GM23248 (cell line): ENCODE measurements at regions not wholly inside any gene's neighbourhood (a gene's known extent, or its start where the extent isn't known, plus 50 kb on each side); places are given as distances from the start of the nearest gene placed in this dataset.

Source experiments
- DNase-seq: peaks from one replicate; pipeline ENCODE4 v3.0.0-alpha.2; 2015
- H2AFZ ChIP-seq: fragments of 200-600 bp; sonication (generic); 2 replicates; pipeline ENCODE4 v1.6.1; 2016; ENCODE audit warnings: antibody characterized with exemption
- H3F3A ChIP-seq: fragments of 200-600 bp; sonication (generic); 2 replicates; pipeline ENCODE4 v1.6.1; 2016; ENCODE audit warnings: mild to moderate bottlenecking, antibody characterized with exemption, mixed run types; ENCODE audit not compliant: insufficient read depth
- H3K27ac ChIP-seq: fragments of 200-600 bp; sonication (generic); 2 replicates; pipeline ENCODE4 v1.5.1; 2016; ENCODE audit warnings: mild to moderate bottlenecking
- H3K27me3 ChIP-seq: fragments of 200-600 bp; sonication (generic); replicated peaks from 2 replicates; pipeline ENCODE4 v1.6.1; 2016; ENCODE audit warnings: mild to moderate bottlenecking; ENCODE audit not compliant: insufficient read depth
- H3K36me3 ChIP-seq: fragments of 200-600 bp; sonication (generic); 2 replicates; pipeline ENCODE4 v1.6.1; 2016; ENCODE audit warnings: low read depth, mild to moderate bottlenecking
- H3K4me1 ChIP-seq: fragments of 200-600 bp; sonication (generic); 2 replicates; pipeline ENCODE4 v1.6.1; 2016; ENCODE audit warnings: mild to moderate bottlenecking; ENCODE audit not compliant: insufficient read depth
- H3K4me2 ChIP-seq: fragments of 200-600 bp; sonication (generic); one replicate; pipeline ENCODE4 v1.6.1; 2016; ENCODE audit warnings: mild to moderate bottlenecking; ENCODE audit not compliant: unreplicated experiment
- H3K4me3 ChIP-seq: fragments of 200-600 bp; sonication (generic); 2 replicates; pipeline ENCODE4 v1.5.1; 2016; ENCODE audit warnings: mild to moderate bottlenecking
- H3K79me2 ChIP-seq: fragments of 200-600 bp; sonication (generic); 2 replicates; pipeline ENCODE4 v1.6.1; 2016; ENCODE audit warnings: mild to moderate bottlenecking; ENCODE audit not compliant: insufficient read depth
- H3K9ac ChIP-seq: fragments of 200-600 bp; sonication (generic); 2 replicates; pipeline ENCODE4 v1.6.1; 2016; ENCODE audit warnings: mild to moderate bottlenecking
- H3K9me2 ChIP-seq: fragments of 200-600 bp; sonication (generic); 2 replicates; pipeline ENCODE4 v1.6.1; 2016; ENCODE audit warnings: mixed run types, mild to moderate bottlenecking, moderate library complexity; ENCODE audit not compliant: insufficient read depth
- H3K9me3 ChIP-seq: fragments of 200-600 bp; sonication (generic); one replicate; pipeline ENCODE4 v1.6.1; 2017; ENCODE audit warnings: low read depth
- H4K20me1 ChIP-seq: fragments of 200-600 bp; sonication (generic); 2 replicates; pipeline ENCODE4 v1.6.0; 2016; ENCODE audit not compliant: insufficient read depth
- EZH2 ChIP-seq: fragments of 200-600 bp; sonication (generic); IDR thresholded peaks from 2 replicates; pipeline ENCODE4 v1.6.1; 2018; ENCODE audit warnings: antibody characterized with exemption, mild to moderate bottlenecking; ENCODE audit not compliant: insufficient read depth, poor library complexity, severe bottlenecking
- EZH2phosphoT487 ChIP-seq: fragments of 200-600 bp; sonication (generic); IDR thresholded peaks from 2 replicates; pipeline ENCODE4 v1.6.1; 2018; ENCODE audit warnings: antibody characterized with exemption, moderate library complexity, mild to moderate bottlenecking, low read depth; ENCODE audit not compliant: insufficient read depth
- WGBS, 2 experiments: methylation state at CpG; one replicate each; pipeline ENCODE4 v1.1.6; 2015 to 2017; ENCODE audit warnings: low lambda C conversion rate in 2 of 2, low coverage in 1 of 2; ENCODE audit errors: missing lambda C conversion rate in 2 of 2; 5-methylcytosine and 5-hydroxymethylcytosine counted together
- in situ Hi-C: fragments of 300-500 bp; cut with MboI; formaldehyde crosslinking; loops from 2 replicates; pipeline ENCODE4 v1.15.0; 2020

DNA sequence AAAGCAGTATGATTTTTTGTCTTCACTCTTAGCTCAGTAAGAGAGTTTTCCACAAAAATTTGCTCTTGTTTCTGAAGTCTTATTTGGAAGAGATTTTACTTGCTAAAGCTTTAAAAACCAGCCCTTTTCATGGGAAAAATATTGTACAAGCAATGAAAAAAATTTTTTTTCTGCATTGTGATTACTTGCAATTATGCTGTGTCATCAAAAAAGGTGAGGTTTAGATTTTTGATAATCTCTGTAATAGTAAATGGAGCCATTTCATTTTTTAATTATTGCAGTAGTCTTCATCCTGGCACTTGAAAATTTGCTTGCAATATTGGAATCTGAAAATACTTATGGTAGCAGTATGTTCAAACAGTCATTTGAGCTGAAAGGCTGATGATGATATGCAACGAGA, 447.4 kb downstream of the SH2D4B start:
- WGBS, 2 experiments: 7 to 8% methylated on average over 1 of the region's 1 CpG
- H3K4me3 ChIP-seq: no peak overlapping the region
- H3K4me2 ChIP-seq: no peak overlapping the region
- no peaks in the 10 kb centered on the region for H3K79me2 ChIP-seq
- H3K27ac ChIP-seq: no peak overlapping the region
- no peak for DNase-seq
- no peak overlapping the region for H3K9ac ChIP-seq
- no peaks in the 10 kb centered on the region for H4K20me1 ChIP-seq
- H3K36me3 ChIP-seq: no peaks in the 10 kb centered on the region
- TF ChIP-seq EZH2: no peak
- no peak for TF ChIP-seq EZH2phosphoT487
- no peaks in the 10 kb centered on the region for H3K9me2 ChIP-seq
- H3K9me3 ChIP-seq: no peaks in the 10 kb centered on the region
- H2AFZ ChIP-seq: no peak overlapping the region
- in situ Hi-C loops: no loop called here
- no peaks in the 10 kb centered on the region for H3K4me1 ChIP-seq
- no peaks in the 10 kb centered on the region for H3F3A ChIP-seq
- no peaks in the 10 kb centered on the region for H3K27me3 ChIP-seq

DNA sequence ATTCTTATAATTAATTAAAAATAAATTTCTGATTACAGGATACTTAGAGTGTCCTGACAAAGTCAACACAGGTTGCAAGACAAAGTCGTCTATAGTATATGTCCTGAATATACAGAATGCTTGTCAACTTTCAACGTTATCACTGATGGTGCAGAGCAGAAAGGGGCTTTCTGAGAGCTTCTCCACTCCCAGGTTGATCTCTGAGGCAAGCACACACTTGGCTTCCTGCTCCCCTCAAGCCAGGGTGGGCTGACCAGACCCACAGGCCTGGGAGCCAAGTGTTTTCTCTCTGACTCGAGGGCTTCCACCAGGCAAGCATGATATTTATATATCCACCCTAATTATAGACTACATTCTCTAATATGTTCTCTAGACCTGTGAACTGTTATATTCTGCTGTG, 448.9 kb downstream of the SH2D4B start:
- Histone ChIP-seq H3K36me3 (no peaks in the 10 kb centered on the region), H3K4me1 (no peaks in the 10 kb centered on the region), H3K79me2 (no peaks in the 10 kb centered on the region), H3F3A (no peaks in the 10 kb centered on the region), H3K27ac (no peak overlapping the region), H3K27me3 (no peaks in the 10 kb centered on the region), H3K9ac (no peak overlapping the region), H2AFZ (no peak overlapping the region), H3K9me3 (no peaks in the 10 kb centered on the region), H4K20me1 (no peaks in the 10 kb centered on the region), H3K9me2 (no peaks in the 10 kb centered on the region), H3K4me2 (no peak overlapping the region), H3K4me3 (no peak overlapping the region)
- in situ Hi-C loops: no loop called here
- whole genome bisulfite sequencing, 2 experiments: 7 to 9% methylated on average over 3 of the region's 3 CpGs
- no peak for DNase-seq
- TF ChIP-seq EZH2 (no peak), EZH2phosphoT487 (no peak)

DNA sequence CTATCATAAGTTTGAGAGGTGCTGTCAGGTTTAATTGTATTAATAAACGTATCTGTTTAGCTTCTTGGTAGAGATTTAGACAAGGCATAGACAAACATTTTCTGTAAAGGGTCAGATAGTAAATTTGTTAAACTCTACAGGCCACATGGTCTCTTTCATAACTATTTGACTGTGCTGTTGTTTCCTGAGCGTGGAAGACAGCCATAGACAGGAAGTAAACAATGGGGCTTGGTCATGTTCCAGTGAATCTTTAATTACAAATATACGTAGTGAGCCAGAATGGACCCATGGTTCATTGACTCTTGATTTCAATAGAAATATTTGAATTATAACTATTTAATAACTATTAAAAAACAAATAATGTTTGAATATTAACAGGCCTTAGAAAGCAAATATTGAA, 451.1 kb downstream of the SH2D4B start:
- no peak overlapping the region for H3K27ac ChIP-seq
- H3F3A ChIP-seq: no peaks in the 10 kb centered on the region
- WGBS, 2 experiments: 17 to 24% methylated on average over 3 of the region's 3 CpGs
- no peaks in the 10 kb centered on the region for H3K9me2 ChIP-seq
- no peaks in the 10 kb centered on the region for H3K9me3 ChIP-seq
- no peak overlapping the region for H3K4me3 ChIP-seq
- H3K9ac ChIP-seq: no peak overlapping the region
- no peaks in the 10 kb centered on the region for H3K36me3 ChIP-seq
- no peaks in the 10 kb centered on the region for H3K27me3 ChIP-seq
- no peaks in the 10 kb centered on the region for H4K20me1 ChIP-seq
- no peak overlapping the region for H3K4me2 ChIP-seq
- no peak for DNase-seq
- no peak overlapping the region for H2AFZ ChIP-seq
- in situ Hi-C loops: no loop called here
- H3K4me1 ChIP-seq: no peaks in the 10 kb centered on the region
- no peaks in the 10 kb centered on the region for H3K79me2 ChIP-seq
- TF ChIP-seq EZH2phosphoT487: no peak
- TF ChIP-seq EZH2: no peak

DNA sequence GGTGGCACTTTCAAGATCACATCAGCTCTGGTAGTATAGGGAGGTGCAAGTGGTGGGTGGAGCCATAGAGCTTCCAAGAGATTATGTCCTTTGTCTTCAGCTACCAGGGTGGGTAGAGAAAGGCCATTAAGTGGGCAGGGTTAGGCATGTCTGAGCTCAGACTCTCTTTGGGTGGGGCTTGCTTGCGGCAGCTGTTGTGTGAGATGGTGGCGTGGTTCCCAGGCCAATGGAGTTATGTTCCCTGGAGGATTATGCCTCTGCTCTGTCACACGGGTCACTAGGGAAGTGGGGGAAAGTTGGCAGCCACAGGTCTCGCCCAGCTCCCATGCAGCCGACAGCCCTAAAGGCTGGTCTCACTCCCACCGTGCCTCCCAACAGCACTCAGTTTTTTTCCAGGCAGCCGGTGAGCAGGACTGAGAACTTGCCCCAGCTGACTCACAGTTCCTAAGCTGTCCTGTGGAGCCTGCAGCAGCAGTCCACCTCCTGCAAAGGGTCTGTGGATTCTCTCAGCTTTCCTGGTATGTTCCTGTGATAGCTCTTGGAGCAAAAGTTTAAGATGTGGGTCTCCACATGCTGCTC, 459.0 kb downstream of the SH2D4B start:
- Histone ChIP-seq H3K4me2 (no peak overlapping the region), H3K9me3 (no peaks in the 10 kb centered on the region), H3K79me2 (no peaks in the 10 kb centered on the region), H3K36me3 (no peaks in the 10 kb centered on the region), H4K20me1 (no peaks in the 10 kb centered on the region), H3K4me3 (no peak overlapping the region), H2AFZ (no peak overlapping the region), H3K27me3 (no peaks in the 10 kb centered on the region), H3F3A (no peaks in the 10 kb centered on the region), H3K9me2 (no peaks in the 10 kb centered on the region), H3K27ac (no peak overlapping the region), H3K9ac (no peak overlapping the region), H3K4me1 (no peaks in the 10 kb centered on the region)
- no peak for TF ChIP-seq EZH2
- no peak for TF ChIP-seq EZH2phosphoT487
- 22 to 23% methylated on average over 7 of the region's 7 CpGs for WGBS, 2 experiments
- DNase-seq: no peak
- in situ Hi-C loops: no loop called here

DNA sequence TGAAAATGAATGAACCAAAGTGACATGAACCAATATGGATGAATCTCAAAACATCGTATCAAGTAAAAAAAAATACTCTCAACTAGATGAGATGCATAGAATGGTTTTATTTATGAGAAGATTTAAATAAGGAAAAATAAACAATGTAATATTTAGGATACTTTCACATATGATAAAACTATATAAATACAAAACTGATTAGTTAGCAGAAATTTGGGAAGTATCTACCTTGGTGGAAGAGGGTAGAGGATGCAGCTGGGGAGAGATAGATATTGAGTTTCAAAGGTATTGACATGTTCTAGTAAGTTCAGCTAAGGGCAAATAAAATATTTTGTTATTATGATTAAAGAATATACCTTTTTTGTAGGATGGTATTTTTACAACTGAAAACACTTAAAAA, 463.1 kb downstream of the SH2D4B start:
- Histone ChIP-seq H3K4me2 (no peak overlapping the region), H3K36me3 (no peaks in the 10 kb centered on the region), H3F3A (no peaks in the 10 kb centered on the region), H3K27ac (no peak overlapping the region), H3K9me2 (no peaks in the 10 kb centered on the region), H3K4me1 (no peaks in the 10 kb centered on the region), H3K4me3 (no peak overlapping the region), H3K79me2 (no peaks in the 10 kb centered on the region), H3K9me3 (no peaks in the 10 kb centered on the region), H4K20me1 (no peaks in the 10 kb centered on the region), H3K9ac (no peak overlapping the region), H3K27me3 (no peaks in the 10 kb centered on the region), H2AFZ (no peak overlapping the region)
- no peak for DNase-seq
- TF ChIP-seq EZH2 (no peak), EZH2phosphoT487 (no peak)
- WGBS, 2 experiments: 41 to 48% methylated on average over 1 of the region's 1 CpG
- in situ Hi-C loops: no loop called here
